GM18499 (cell line): ENCODE measurements at regions not wholly inside any gene's neighbourhood (a gene's known extent, or its start where the extent isn't known, plus 50 kb on each side); places are given as distances from the start of the nearest gene placed in this dataset.
"Not testable (repeated sequence)": the region's sequence is repeated elsewhere in the genome, so short reads cannot be mapped to it uniquely, and the experiment has no call there.

Source experiments
- ATAC-seq: cut with Tn5 transposase; IDR thresholded peaks from one replicate; pipeline ENCODE4 v1.9.1; 2021; ENCODE audit warnings: moderate number of reproducible peaks; ENCODE audit not compliant: insufficient read depth, unreplicated experiment

DNA sequence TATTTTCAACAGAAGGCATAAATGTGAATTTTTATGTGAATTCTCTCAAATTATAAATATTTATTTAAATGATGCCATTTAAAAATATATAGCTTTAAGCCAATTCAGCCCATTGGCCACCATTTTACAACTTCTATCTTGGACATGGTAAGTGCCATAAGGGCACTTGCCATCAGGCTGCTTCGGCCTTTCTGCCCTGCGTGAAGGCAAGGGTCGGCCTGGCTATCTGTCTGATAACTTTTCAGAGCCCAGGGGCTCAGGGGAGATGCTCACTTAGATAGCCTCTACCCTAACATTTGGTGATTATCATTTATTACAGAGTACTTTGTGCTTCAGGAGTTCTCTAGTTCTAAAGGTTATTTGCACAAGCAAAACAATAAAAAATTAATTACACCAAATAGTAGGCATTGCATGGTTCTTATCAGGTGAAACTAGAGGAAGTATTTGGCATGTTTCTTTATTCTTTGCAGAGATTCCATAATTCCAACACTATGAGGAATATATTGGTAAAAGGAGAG, 62.4 kb upstream of the MBNL1 start:
- ATAC-seq = no peak

DNA sequence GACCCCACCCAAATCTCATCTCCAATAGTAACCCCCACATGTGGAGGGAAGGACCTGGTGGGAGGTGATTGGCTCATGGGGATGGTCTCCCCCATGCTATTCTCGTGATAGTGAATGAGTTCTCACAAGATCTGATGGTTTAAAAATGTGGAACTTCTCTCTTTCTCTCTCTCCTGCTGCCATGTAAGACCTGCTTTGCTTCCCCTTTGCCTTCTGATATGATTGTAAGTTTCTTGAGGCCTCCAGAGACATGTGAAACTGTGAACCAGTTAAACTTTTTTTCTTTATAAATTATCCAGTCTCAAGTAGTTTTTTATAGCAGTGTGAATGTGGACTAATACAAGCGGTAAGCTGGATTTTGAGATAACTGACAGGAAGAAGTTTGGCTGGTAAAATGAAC, 60.3 kb upstream of the MBNL1 start:
- ATAC-seq = no peak

DNA sequence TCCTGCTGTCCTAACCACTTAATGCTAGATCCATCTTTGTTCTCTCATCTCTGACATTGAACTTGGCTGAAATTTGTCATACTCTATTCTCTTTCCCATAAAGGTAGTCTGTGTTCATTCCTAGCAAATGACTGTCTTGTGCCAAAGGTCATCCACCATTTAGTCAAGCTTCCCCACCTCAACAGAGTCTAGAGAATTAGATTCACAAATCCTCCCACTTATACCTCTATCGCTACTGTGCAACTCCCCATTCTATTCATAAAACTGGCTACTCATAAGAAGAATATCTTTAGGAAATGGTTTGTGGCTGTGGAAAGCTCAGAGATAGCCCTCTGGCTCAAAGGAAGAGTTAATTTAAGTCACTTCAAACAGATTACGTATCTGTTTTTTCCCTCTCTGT, 59.7 kb upstream of the MBNL1 start:
- ATAC-seq = no peak

DNA sequence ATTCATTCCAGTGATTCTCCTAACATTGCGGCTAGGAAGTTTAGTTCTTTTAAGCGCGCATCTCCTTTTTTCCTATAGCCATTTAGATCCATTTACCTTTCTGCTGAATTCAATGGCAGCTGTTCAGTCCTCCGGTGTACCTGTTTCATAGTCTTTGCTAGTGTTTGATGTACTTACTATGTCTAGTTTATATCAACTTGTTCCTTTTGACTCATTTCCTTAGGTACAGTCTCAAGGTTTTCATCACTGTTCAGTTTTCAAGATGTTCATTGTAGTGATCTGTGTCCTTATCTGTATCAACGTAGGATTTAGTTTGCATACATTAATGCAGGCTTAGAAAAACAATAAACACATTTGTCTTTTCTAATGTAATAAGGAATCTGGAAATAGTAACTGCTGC, 59.0 kb upstream of the MBNL1 start:
- no peak for ATAC-seq

DNA sequence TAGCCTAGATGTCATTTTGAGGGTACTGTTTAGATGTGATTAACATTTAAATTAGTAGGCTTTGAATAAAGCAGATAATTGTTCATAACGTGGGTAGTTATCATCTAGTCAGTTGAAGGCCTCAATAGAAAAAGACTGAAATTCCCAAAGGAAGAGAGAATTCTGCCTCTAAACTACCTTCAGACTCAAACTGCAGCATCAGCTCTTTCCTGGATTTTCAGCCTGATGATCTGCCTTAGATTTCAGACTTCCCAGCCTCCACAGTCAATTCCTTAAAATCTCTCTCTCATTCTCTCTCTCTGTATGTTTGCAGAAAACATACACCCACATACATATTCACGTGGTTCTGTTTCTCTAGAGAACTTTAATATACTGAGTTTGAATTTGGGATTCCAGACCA, 58.0 kb upstream of the MBNL1 start:
- ATAC-seq = no peak

DNA sequence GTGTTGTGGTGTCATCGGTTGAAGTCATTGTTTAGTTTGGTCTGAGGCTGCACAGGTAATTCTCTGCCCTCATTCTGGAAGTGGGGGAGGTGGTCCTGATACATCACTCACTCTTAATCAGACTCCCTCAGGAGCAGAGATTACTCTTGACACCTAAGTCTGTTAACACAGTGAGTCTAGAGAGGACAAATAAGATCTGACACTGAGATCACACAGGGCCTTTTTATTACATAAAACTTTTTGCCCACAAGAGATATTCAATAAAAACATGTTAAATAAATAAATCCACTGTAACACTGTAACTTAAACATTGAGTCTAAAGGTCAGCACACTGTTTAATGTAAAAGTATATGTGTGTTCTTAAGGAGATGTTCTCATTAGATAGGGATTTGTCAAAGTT, 57.1 kb upstream of the MBNL1 start:
- ATAC-seq = no peak

DNA sequence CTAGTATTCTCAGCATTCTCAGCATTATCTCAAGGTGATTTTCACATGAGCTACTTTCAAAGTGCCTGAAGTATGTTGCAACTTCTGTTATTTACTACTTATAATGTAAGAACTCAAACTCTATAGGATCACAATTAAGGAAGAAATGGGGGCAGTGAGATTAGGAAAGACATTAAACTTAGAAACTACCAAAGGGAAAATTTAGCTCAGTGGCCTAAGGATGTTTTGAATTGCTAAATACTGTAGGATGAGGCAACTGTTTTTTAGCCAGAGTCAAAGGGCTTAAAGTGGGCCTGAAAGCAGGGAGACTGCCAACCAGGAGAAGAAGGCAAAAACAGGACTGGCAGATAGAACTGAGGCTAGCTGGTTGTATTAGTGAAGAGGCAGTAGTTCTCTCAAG, 55.5 kb upstream of the MBNL1 start:
- ATAC-seq = no peak

DNA sequence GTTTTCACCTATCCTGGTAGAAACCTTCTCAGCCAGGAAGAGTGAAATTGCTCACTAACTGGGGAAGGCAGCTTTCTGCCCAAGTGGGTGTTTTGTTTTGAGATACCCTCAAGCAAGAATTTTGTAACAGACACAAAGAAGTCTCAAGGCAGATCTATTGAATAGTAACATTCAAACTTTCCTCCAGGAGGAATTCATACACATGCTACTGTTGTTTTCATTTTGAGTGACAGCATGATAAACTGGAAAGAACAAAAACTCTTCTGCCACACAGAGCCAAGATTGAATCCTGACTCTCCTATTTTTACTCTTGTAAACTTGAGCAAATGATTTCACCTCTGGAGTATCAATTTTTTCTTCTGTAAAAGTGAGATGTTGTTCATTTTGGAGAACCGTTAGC, 54.8 kb upstream of the MBNL1 start:
- no peak for ATAC-seq

DNA sequence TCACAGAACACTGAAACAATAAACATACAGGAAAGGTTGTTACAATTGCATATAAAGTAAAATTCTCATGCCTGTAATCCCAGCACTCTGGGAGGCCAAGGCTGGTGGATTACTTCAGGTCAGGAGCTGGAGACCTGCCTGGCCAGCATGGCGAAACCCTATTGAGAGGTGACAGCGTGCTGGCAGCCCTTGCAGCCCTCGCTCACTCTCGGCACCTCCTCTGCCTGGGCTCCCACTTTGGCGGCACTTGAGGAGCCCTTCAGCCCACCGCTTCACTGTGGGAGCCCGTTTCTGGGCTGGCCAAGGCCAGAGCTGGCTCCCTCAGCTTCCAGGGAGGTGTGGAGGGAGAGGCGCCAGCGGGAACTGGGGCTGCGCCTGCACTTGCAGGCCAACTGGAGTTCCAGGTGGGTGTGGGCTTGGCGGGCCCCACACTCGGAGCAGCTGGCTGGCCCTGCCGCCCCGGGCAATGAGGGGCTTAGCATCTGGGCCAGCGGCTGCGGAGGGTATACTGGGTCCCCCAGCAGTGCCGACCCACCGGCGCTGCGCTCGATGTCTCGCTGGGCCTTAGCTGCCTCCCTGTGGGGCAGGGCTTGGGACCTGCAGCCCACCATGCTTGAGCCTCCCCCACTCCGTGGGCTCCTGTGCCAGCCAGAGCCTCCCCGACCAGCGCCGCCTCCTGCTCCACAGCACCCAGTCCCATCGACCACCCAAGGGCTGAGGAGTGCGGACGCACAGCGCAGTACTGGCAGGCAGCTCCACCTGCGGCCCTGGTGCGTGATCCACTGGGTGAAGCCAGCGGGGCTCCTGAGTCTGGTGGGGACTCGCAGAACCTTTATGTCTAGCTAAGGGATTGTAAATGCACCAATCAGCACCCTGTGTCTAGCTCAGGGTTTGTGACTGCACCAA, 51.5 kb upstream of the MBNL1 start:
- not testable (repeated sequence) for ATAC-seq

DNA sequence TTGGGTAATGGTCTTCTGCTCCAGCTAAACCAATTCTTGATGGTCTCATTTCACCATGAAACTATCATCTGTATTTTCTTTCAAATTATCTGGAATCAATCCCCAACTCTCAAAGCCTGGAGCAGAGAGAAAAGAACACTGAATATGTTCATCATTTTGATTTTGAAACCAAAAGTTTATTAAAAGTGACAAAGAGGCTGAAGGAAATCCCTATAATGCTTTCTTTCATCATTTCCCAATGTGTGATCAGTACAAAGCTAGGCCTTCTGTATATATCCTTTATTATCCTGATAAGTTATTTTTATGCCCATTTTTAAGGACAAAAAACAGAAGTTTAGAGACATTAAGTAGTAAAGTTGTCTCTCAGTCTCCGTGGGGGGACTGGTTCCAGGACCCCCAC, 50.1 kb upstream of the MBNL1 start:
- ATAC-seq = no peak
